LHCN-M2 (cell line): ENCODE measurements at regions not wholly inside any gene's neighbourhood (a gene's known extent, or its start where the extent isn't known, plus 50 kb on each side); places are given as distances from the start of the nearest gene placed in this dataset.

Experiments used
- DNase-seq: peaks from one replicate; pipeline ENCODE4 v3.0.0-alpha.2; 2012; ENCODE audit warnings: low read depth

GRCh38 chr12:58263816-58264215 lies 322.4 kb downstream of the ATP23 start:
- DNase-seq = no peak

GRCh38 chr12:58268069-58268468 lies 326.7 kb downstream of the ATP23 start:
- DNase-seq = no peak

- no peak for DNase-seq
Measured at GRCh38 chr12:58269476-58269875, 328.1 kb downstream of the ATP23 start.

- DNase-seq = no peak
Measured at GRCh38 chr12:58270966-58271705, 329.8 kb downstream of the ATP23 start.

- no peak for DNase-seq
Measured at GRCh38 chr12:58272461-58272860, 331.1 kb downstream of the ATP23 start.

- DNase-seq = no peak
Measured at GRCh38 chr12:58277231-58277630, 335.9 kb downstream of the ATP23 start.

- DNase-seq = no peak
Measured at GRCh38 chr12:58283553-58283952, 342.2 kb downstream of the ATP23 start.

- no peak for DNase-seq
Measured at GRCh38 chr12:58285551-58285950, 344.2 kb downstream of the ATP23 start.

- no peak for DNase-seq
Measured at GRCh38 chr12:58286353-58286752, 345.0 kb downstream of the ATP23 start.

GRCh38 chr12:58288190-58288589 lies 346.8 kb downstream of the ATP23 start:
- DNase-seq = peak; percentile 12

GRCh38 chr12:58291106-58291505 lies 349.7 kb downstream of the ATP23 start:
- no peak for DNase-seq

- no peak for DNase-seq
Measured at GRCh38 chr12:58293308-58293982, 352.1 kb downstream of the ATP23 start.

- DNase-seq = no peak
Measured at GRCh38 chr12:58295268-58295667, 353.9 kb downstream of the ATP23 start.

- no peak for DNase-seq
Measured at GRCh38 chr12:58296863-58297262, 355.5 kb downstream of the ATP23 start.

GRCh38 chr12:58298803-58299202 lies 357.4 kb downstream of the ATP23 start:
- no peak for DNase-seq

- no peak for DNase-seq
Measured at GRCh38 chr12:58299371-58299770, 358.0 kb downstream of the ATP23 start.

- DNase-seq = no peak
Measured at GRCh38 chr12:58301038-58301729, 359.8 kb downstream of the ATP23 start.

GRCh38 chr12:58301730-58302122 lies 360.4 kb downstream of the ATP23 start:
- no peak for DNase-seq

- no peak for DNase-seq
Measured at GRCh38 chr12:58302487-58303011, 361.2 kb downstream of the ATP23 start.

GRCh38 chr12:58306266-58307000 lies 365.1 kb downstream of the ATP23 start:
- DNase-seq = peak; percentile 36

- no peak for DNase-seq
Measured at GRCh38 chr12:58309806-58310205, 368.4 kb downstream of the ATP23 start.

- DNase-seq = peak; percentile 78
Measured at GRCh38 chr12:58310368-58310767, 369.0 kb downstream of the ATP23 start.
